ENCODE measurements at regions not wholly inside any gene's neighbourhood (a gene's known extent, or its start where the extent isn't known, plus 50 kb on each side); places are given as distances from the start of the nearest gene placed in this dataset.

- no peak overlapping the region for H3K27ac ChIP-seq (ENCODE audit: control insufficient read depth, insufficient read depth, low read length)
- dilution Hi-C loops (cut with MboI; ENCODE audit: extremely low pct_ligation_motif_present, low sequenced_read_pairs) = no loop called here
- no peaks in the 10 kb centered on the region for H3K9me1 ChIP-seq (ENCODE audit: control insufficient read depth, extremely low read depth, insufficient read depth, low read length)
- no peak for TF ChIP-seq CTCF (optimal IDR thresholded peaks at IDR 0.05 in 1 of 3, IDR thresholded peaks at IDR 0.05 in 1 of 3, conservative IDR thresholded peaks at IDR 0.05 in 1 of 3; ENCODE audit: extremely low read depth in 1 of 3, insufficient read depth in 2 of 3, low read length in 3 of 3)
- no peak for TF ChIP-seq EZH2 (IDR thresholded peaks at IDR 0.05; ENCODE audit: low read length)
- no peaks in the 10 kb centered on the region for H4K20me1 ChIP-seq (ENCODE audit: control insufficient read depth, extremely low read depth, insufficient read depth, low read length)
- FAIRE-seq = no peak
- no peak for DNase-seq (ENCODE audit: low read depth, low spot score)
- H3K27me3 ChIP-seq (ENCODE audit: control insufficient read depth, extremely low read depth, insufficient read depth, low read length) = no peaks in the 10 kb centered on the region
- H3K36me3 ChIP-seq (ENCODE audit: control insufficient read depth in 2 of 2, extremely low read depth in 1 of 2, insufficient read depth in 2 of 2, low read length in 2 of 2) = no peaks in the 10 kb centered on the region
- H3K4me2 ChIP-seq (ENCODE audit: control insufficient read depth, extremely low read depth, insufficient read depth, low read depth, low read length) = no peak overlapping the region
- H3K9me3 ChIP-seq (ENCODE audit: control insufficient read depth, low read depth, low read length) = no peaks in the 10 kb centered on the region
- no peak overlapping the region for H2AFZ ChIP-seq (ENCODE audit: control insufficient read depth, low read length)
- no peaks in the 10 kb centered on the region for H3K4me1 ChIP-seq (ENCODE audit: control insufficient read depth, extremely low read depth, insufficient read depth, low read length)
- H3K4me3 ChIP-seq (ENCODE audit: control insufficient read depth in 2 of 3, extremely low read depth in 1 of 3, insufficient read depth in 2 of 3, low read depth in 1 of 3, low read length in 3 of 3) = no peak overlapping the region
- no peak overlapping the region for H3K9ac ChIP-seq (ENCODE audit: control insufficient read depth, extremely low read depth, insufficient read depth, low read length)
- no peaks in the 10 kb centered on the region for H3K79me2 ChIP-seq (ENCODE audit: control insufficient read depth, insufficient read depth, low read length)
These were observed 477.1 kb downstream of the NSUN3 start for GRCh38 chr3:94539937-94540336.

- H3K4me2 ChIP-seq (ENCODE audit: control insufficient read depth, extremely low read depth, insufficient read depth, low read depth, low read length) = no peak overlapping the region
- no peak overlapping the region for H3K9ac ChIP-seq (ENCODE audit: control insufficient read depth, extremely low read depth, insufficient read depth, low read length)
- no peak overlapping the region for H3K27ac ChIP-seq (ENCODE audit: control insufficient read depth, insufficient read depth, low read length)
- dilution Hi-C loops (cut with MboI; ENCODE audit: extremely low pct_ligation_motif_present, low sequenced_read_pairs) = no loop called here
- FAIRE-seq (no peak), DNase-seq (ENCODE audit: low read depth, low spot score) (no peak)
- H3K4me3 ChIP-seq (ENCODE audit: control insufficient read depth in 2 of 3, extremely low read depth in 1 of 3, insufficient read depth in 2 of 3, low read depth in 1 of 3, low read length in 3 of 3) = no peak overlapping the region
- no peaks in the 10 kb centered on the region for H3K79me2 ChIP-seq (ENCODE audit: control insufficient read depth, insufficient read depth, low read length)
- no peaks in the 10 kb centered on the region for H3K36me3 ChIP-seq (ENCODE audit: control insufficient read depth in 2 of 2, extremely low read depth in 1 of 2, insufficient read depth in 2 of 2, low read length in 2 of 2)
- TF ChIP-seq CTCF (optimal IDR thresholded peaks at IDR 0.05 in 1 of 3, IDR thresholded peaks at IDR 0.05 in 1 of 3, conservative IDR thresholded peaks at IDR 0.05 in 1 of 3; ENCODE audit: extremely low read depth in 1 of 3, insufficient read depth in 2 of 3, low read length in 3 of 3) = no peak
- TF ChIP-seq EZH2 (IDR thresholded peaks at IDR 0.05; ENCODE audit: low read length) = no peak
- no peaks in the 10 kb centered on the region for H3K9me3 ChIP-seq (ENCODE audit: control insufficient read depth, low read depth, low read length)
- no peaks in the 10 kb centered on the region for H3K9me1 ChIP-seq (ENCODE audit: control insufficient read depth, extremely low read depth, insufficient read depth, low read length)
- no peak overlapping the region for H2AFZ ChIP-seq (ENCODE audit: control insufficient read depth, low read length)
- H3K27me3 ChIP-seq (ENCODE audit: control insufficient read depth, extremely low read depth, insufficient read depth, low read length) = no peaks in the 10 kb centered on the region
- H3K4me1 ChIP-seq (ENCODE audit: control insufficient read depth, extremely low read depth, insufficient read depth, low read length) = no peaks in the 10 kb centered on the region
- H4K20me1 ChIP-seq (ENCODE audit: control insufficient read depth, extremely low read depth, insufficient read depth, low read length) = no peaks in the 10 kb centered on the region
These were observed 480.3 kb downstream of the NSUN3 start for GRCh38 chr3:94543161-94543560.

All from keratinocyte (primary cell).